Trophoblast cell (in vitro differentiated cells and primary cell): ENCODE measurements at regions not wholly inside any gene's neighbourhood (a gene's known extent, or its start where the extent isn't known, plus 50 kb on each side); places are given as distances from the start of the nearest gene placed in this dataset.

ENCODE experiments used
- DNase-seq, 2 donors: peaks; one replicate each; pipeline ENCODE4 v3.0.0-alpha.2; 2016
- H2AFZ ChIP-seq: 2 replicates; pipeline ENCODE4 v1.6.1; 2013; ENCODE audit warnings: low read length, moderate library complexity, mild to moderate bottlenecking; ENCODE audit not compliant: insufficient read depth, poor library complexity
- H2AK5ac ChIP-seq: 2 replicates; pipeline ENCODE4 v1.6.1; 2013; ENCODE audit warnings: mild to moderate bottlenecking, low read length
- H2BK120ac ChIP-seq: 2 replicates; pipeline ENCODE4 v1.6.1; 2013; ENCODE audit warnings: low read length, mild to moderate bottlenecking, moderate library complexity; ENCODE audit not compliant: insufficient read depth, poor library complexity
- H2BK12ac ChIP-seq: 2 replicates; pipeline ENCODE4 v1.6.1; 2013; ENCODE audit warnings: mild to moderate bottlenecking, low read length, moderate library complexity
- H2BK5ac ChIP-seq: 2 replicates; pipeline ENCODE4 v1.6.1; 2013; ENCODE audit warnings: low read length, low read depth, moderate library complexity, mild to moderate bottlenecking; ENCODE audit not compliant: poor library complexity
- H3K14ac ChIP-seq: 2 replicates; pipeline ENCODE4 v1.6.1; 2013; ENCODE audit warnings: mild to moderate bottlenecking, low read length
- H3K18ac ChIP-seq: 2 replicates; pipeline ENCODE4 v1.6.1; 2013; ENCODE audit warnings: mild to moderate bottlenecking, low read length
- H3K23ac ChIP-seq: 2 replicates; pipeline ENCODE4 v1.6.1; 2013; ENCODE audit warnings: low read length
- H3K27ac ChIP-seq: 2 replicates; pipeline ENCODE4 v1.5.1; 2013; ENCODE audit warnings: low read depth, mild to moderate bottlenecking, inconsistent platforms, low read length, moderate library complexity
- H3K27me3 ChIP-seq: 2 replicates; pipeline ENCODE4 v1.6.1; 2013; ENCODE audit warnings: inconsistent platforms, mild to moderate bottlenecking, low read length, moderate library complexity; ENCODE audit not compliant: insufficient read depth
- H3K36me3 ChIP-seq, 2 experiments: 1 replicate in 1 of 2; 2 replicates in 1 of 2; pipeline ENCODE4 v1.6.1; 2013; ENCODE audit warnings: low read length in 2 of 2, mild to moderate bottlenecking in 2 of 2, moderate library complexity in 1 of 2; ENCODE audit not compliant: insufficient read depth in 2 of 2, control insufficient read depth in 1 of 2
- H3K4ac ChIP-seq: 2 replicates; pipeline ENCODE4 v1.6.1; 2013; ENCODE audit warnings: low read depth, mild to moderate bottlenecking, low read length, moderate library complexity
- H3K4me1 ChIP-seq, 2 experiments: 1 replicate in 1 of 2; 2 replicates in 1 of 2; pipeline ENCODE4 v1.6.1; 2013; ENCODE audit warnings: low read length in 2 of 2, mild to moderate bottlenecking in 2 of 2, moderate library complexity in 1 of 2; ENCODE audit not compliant: insufficient read depth in 2 of 2, control insufficient read depth in 1 of 2
- H3K4me2 ChIP-seq: 2 replicates; pipeline ENCODE4 v1.6.1; 2013; ENCODE audit warnings: inconsistent platforms, mild to moderate bottlenecking, low read length, moderate library complexity
- H3K4me3 ChIP-seq: 2 replicates; pipeline ENCODE4 v1.5.1; 2013; ENCODE audit warnings: mild to moderate bottlenecking, low read depth, low read length, inconsistent platforms
- H3K79me1 ChIP-seq: one replicate; pipeline ENCODE4 v1.6.1; 2013; ENCODE audit warnings: low read length
- H3K79me2 ChIP-seq: 2 replicates; pipeline ENCODE4 v1.6.1; 2013; ENCODE audit warnings: low read length, mild to moderate bottlenecking; ENCODE audit not compliant: control insufficient read depth, insufficient read depth, poor library complexity
- H3K9ac ChIP-seq: 2 replicates; pipeline ENCODE4 v1.6.1; 2013; ENCODE audit warnings: mild to moderate bottlenecking, low read length
- H3K9me3 ChIP-seq: 2 replicates; pipeline ENCODE4 v1.6.1; 2013; ENCODE audit warnings: low read depth, mild to moderate bottlenecking, control low read depth, inconsistent platforms, low read length; ENCODE audit not compliant: insufficient read depth
- H4K12ac ChIP-seq: 2 replicates; pipeline ENCODE4 v1.6.1; 2013; ENCODE audit warnings: low read depth, mild to moderate bottlenecking, low read length, moderate library complexity
- H4K8ac ChIP-seq: 2 replicates; pipeline ENCODE4 v1.6.1; 2013; ENCODE audit warnings: low read depth, mild to moderate bottlenecking, low read length, moderate library complexity
- H4K91ac ChIP-seq: one replicate; pipeline ENCODE4 v1.6.1; 2013; ENCODE audit warnings: low read depth, mild to moderate bottlenecking, low read length, moderate library complexity
- WGBS: extraction: QIAGEN DNeasy Blood & Tissue Kit; methylation state at CpG from one replicate; pipeline ENCODE4 v1.1.7; 2013; ENCODE audit warnings: missing lambda C conversion rate; ENCODE audit not compliant: insufficient read length, insufficient coverage; ENCODE audit errors: extremely low coverage; 5-methylcytosine and 5-hydroxymethylcytosine counted together

DNA sequence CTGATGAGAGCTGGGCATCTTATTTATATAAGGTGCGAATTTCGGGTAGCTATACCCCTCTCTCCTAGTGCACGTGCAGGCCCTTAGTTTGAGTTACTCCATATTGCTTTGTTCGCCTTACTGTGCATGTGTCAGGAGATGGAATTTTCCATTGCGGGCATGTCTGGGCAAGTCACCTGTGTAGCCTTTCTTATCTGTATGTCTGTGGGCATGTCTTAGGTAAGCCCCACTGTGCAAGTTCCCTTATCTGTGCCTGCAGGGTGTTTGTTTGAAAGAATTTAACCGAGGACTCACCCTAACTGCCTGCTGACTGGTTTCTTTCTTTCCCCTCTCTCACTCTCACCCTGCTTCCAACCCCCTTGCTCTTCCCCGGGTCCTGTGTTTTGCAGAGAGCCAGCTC lies 140.7 kb upstream of the RANBP3L start:
- Histone ChIP-seq H3K9me3 (no peaks in the 10 kb centered on the region), H2BK12ac (no peak overlapping the region), H3K4me1 (peaks cover 20 to 26% of the 10 kb centered on the region in 2 experiments), H2AFZ (no peak overlapping the region), H3K23ac (no peak overlapping the region), H4K91ac (peak overlapping the region; percentile 99), H2AK5ac (no peak overlapping the region), H2BK5ac (peak overlapping the region; percentile 99), H2BK120ac (peak overlapping the region; percentile 100), H3K36me3 (no peaks in the 10 kb centered on the region), H3K18ac (no peak overlapping the region), H3K14ac (peak overlapping the region; percentile 69), H4K8ac (no peak overlapping the region), H3K79me1 (peaks cover 47% of the 10 kb centered on the region), H3K79me2 (peaks cover 6% of the 10 kb centered on the region), H3K4me3 (no peak overlapping the region), H3K9ac (no peak overlapping the region), H4K12ac (no peak overlapping the region), H3K4me2 (no peak overlapping the region), H3K27ac (peak overlapping the region; percentile 88), H3K4ac (no peak overlapping the region), H3K27me3 (no peaks in the 10 kb centered on the region)
- peak; percentile 93 to 99 for DNase-seq
- no CpG with 5 or more reads among the region's 7 CpGs for WGBS

DNA sequence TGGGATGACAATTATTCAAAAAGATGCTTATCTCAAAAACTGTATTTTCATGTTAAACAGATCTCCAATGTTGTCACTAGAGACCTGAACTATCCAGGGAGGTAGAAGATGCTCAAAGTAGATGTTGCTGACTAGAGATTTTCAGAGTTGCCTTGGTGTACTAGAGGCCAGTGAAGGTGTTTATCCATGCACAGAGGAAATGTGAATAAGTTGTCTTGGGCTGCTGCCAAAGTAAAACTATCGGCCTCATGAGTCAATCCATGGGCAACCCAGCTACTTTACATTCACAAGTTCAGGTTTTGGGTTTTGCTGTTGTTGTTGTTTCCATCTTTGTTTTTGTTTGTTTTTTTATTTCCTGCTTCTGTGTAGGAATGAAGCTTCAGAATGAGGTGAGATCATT lies 141.1 kb upstream of the RANBP3L start:
- H3K27ac ChIP-seq = peak overlapping the region; percentile 88
- peak overlapping the region; percentile 60 for H4K91ac ChIP-seq
- H3K4me1 ChIP-seq = peaks cover 20 to 26% of the 10 kb centered on the region in 2 experiments
- no peaks in the 10 kb centered on the region for H3K36me3 ChIP-seq
- H3K27me3 ChIP-seq = no peaks in the 10 kb centered on the region
- peak overlapping the region; percentile 66 for H2BK5ac ChIP-seq
- H4K8ac ChIP-seq = peak overlapping the region; percentile 38
- H3K14ac ChIP-seq = peak overlapping the region; percentile 12
- no peak overlapping the region for H3K4me3 ChIP-seq
- H3K79me2 ChIP-seq = peaks cover 6% of the 10 kb centered on the region
- no peak overlapping the region for H3K4me2 ChIP-seq
- DNase-seq = no peak
- no peaks in the 10 kb centered on the region for H3K9me3 ChIP-seq
- H3K9ac ChIP-seq = no peak overlapping the region
- peak overlapping the region; percentile 39 for H2BK120ac ChIP-seq
- H4K12ac ChIP-seq = no peak overlapping the region
- H3K23ac ChIP-seq = no peak overlapping the region
- no CpG with 5 or more reads among the region's 1 CpG for WGBS
- H3K4ac ChIP-seq = no peak overlapping the region
- H2AFZ ChIP-seq = no peak overlapping the region
- H2AK5ac ChIP-seq = no peak overlapping the region
- peak overlapping the region; percentile 11 for H2BK12ac ChIP-seq
- H3K18ac ChIP-seq = no peak overlapping the region
- H3K79me1 ChIP-seq = peaks cover 47% of the 10 kb centered on the region

DNA sequence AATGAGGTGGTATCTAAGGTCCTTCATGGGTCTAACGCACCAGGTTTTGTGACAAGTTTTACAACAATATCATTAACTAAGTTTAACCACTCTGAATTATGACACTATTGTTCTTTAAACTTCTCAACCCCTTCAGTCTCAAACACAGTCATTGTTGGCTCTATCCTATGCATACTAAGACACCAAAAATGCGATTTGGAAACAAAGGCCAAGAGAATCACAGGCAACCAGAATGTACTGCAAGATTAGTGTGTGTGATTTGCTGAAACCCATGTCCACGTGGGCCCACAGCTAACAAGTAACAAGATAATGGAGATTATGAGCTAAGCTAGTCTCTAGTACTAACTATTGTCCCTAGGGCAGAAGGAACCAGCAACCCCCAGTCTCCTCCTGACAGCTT lies 142.2 kb upstream of the RANBP3L start:
- no peaks in the 10 kb centered on the region for H3K36me3 ChIP-seq
- no peak for DNase-seq
- H2BK5ac ChIP-seq = peak overlapping the region; percentile 90
- no CpG with 5 or more reads among the region's 3 CpGs for WGBS
- H3K14ac ChIP-seq = peak overlapping the region; percentile 86
- no peak overlapping the region for H4K12ac ChIP-seq
- H3K79me2 ChIP-seq = peaks cover 6% of the 10 kb centered on the region
- H3K23ac ChIP-seq = no peak overlapping the region
- H2AK5ac ChIP-seq = peak overlapping the region; percentile 85
- no peak overlapping the region for H3K4me2 ChIP-seq
- H3K18ac ChIP-seq = peak overlapping the region; percentile 92
- no peak overlapping the region for H3K9ac ChIP-seq
- H2AFZ ChIP-seq = no peak overlapping the region
- H3K4me1 ChIP-seq = peaks cover 20 to 26% of the 10 kb centered on the region in 2 experiments
- H3K27me3 ChIP-seq = no peaks in the 10 kb centered on the region
- peak overlapping the region; percentile 96 for H2BK120ac ChIP-seq
- peak overlapping the region; percentile 99 for H4K91ac ChIP-seq
- peak overlapping the region; percentile 85 for H4K8ac ChIP-seq
- peaks cover 47% of the 10 kb centered on the region for H3K79me1 ChIP-seq
- H3K9me3 ChIP-seq = no peaks in the 10 kb centered on the region
- no peak overlapping the region for H3K4me3 ChIP-seq
- H3K27ac ChIP-seq = peak overlapping the region; percentile 79
- H2BK12ac ChIP-seq = peak overlapping the region; percentile 99
- H3K4ac ChIP-seq = peak overlapping the region; percentile 72

DNA sequence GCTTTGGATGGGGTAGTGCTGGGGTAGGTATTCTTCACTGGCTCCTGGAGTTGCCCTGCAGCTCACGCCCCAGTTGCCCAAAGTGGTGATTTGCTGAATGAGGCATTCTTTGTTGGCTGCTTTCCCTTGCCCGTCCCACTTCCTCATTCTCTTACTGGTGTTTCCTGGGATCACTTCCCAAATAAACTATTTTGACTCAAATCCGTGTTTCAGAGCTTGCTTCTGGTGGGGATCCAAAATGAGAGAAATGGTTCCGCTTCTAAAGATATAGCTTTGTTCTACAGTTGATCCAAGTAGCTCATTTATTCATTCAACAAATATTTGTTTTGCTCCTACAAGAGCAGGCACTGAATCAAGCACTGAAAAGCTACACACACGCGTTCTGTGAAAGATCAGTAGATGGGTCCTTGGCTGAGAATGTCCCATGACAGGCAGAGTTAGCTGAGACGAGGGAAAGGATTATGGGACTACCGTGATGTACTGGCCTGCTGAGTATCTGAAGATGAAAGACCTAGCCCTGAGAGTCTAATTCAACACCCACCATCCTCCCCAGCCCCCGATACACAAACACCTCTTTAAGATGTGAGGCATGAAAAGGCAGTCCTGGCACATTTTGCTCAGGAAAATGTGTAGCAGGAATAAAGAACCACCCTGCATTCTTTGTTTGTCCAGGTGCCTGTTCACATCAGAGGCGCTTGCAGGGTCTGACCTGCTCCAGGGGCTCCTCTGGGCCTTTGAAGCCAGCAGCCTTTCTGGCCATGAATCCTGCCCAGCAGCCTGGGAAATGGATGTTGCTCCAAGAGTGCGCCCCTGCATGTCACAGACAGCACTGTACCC lies 143.1 kb upstream of the RANBP3L start:
- peak overlapping the region; percentile 75 for H4K8ac ChIP-seq
- DNase-seq = peak in 1 of 2 donors; percentile 28
- peak overlapping the region; percentile 83 for H3K14ac ChIP-seq
- WGBS = no CpG with 5 or more reads among the region's 11 CpGs
- H3K9ac ChIP-seq = no peak overlapping the region
- peak overlapping the region; percentile 26 for H3K27ac ChIP-seq
- H3K4me3 ChIP-seq = no peak overlapping the region
- H4K12ac ChIP-seq = peak overlapping the region; percentile 51
- peaks cover 20 to 24% of the 10 kb centered on the region in 2 experiments for H3K4me1 ChIP-seq
- H2AFZ ChIP-seq = no peak overlapping the region
- H3K4me2 ChIP-seq = no peak overlapping the region
- H3K79me1 ChIP-seq = peaks cover 47% of the 10 kb centered on the region
- H3K23ac ChIP-seq = no peak overlapping the region
- no peaks in the 10 kb centered on the region for H3K36me3 ChIP-seq
- H3K27me3 ChIP-seq = no peaks in the 10 kb centered on the region
- H2AK5ac ChIP-seq = peak overlapping the region; percentile 85
- H3K4ac ChIP-seq = peak overlapping the region; percentile 48
- H4K91ac ChIP-seq = peak overlapping the region; percentile 97
- peak overlapping the region; percentile 74 for H3K18ac ChIP-seq
- H3K9me3 ChIP-seq = no peaks in the 10 kb centered on the region
- peaks cover 6% of the 10 kb centered on the region for H3K79me2 ChIP-seq
- H2BK12ac ChIP-seq = peak overlapping the region; percentile 99
- peak overlapping the region; percentile 75 for H2BK5ac ChIP-seq
- H2BK120ac ChIP-seq = peak overlapping the region; percentile 93
